CD4-positive, CD25-positive, alpha-beta regulatory T cell (primary cell): ENCODE measurements at regions not wholly inside any gene's neighbourhood (a gene's known extent, or its start where the extent isn't known, plus 50 kb on each side); places are given as distances from the start of the nearest gene placed in this dataset.

Experiments
- ATAC-seq, 2 donors: fragments of 150-1000 bp; cut with Tn5 transposase; one replicate each; pipeline ENCODE4 v1.10.0; 2021; ENCODE audit warnings: low read depth in 2 of 2, moderate number of reproducible peaks in 2 of 2, moderate library complexity in 1 of 2
- DNase-seq, 3 donors: peaks; one replicate each; pipeline versions ENCODE4 v3.0.0 to v3.0.0-alpha.2; 2012 to 2022; ENCODE audit warnings: mixed read lengths in 1 of 3
- H3K27ac ChIP-seq: one replicate; pipeline ENCODE4 v1.7.0; 2013; ENCODE audit warnings: mild to moderate bottlenecking, low read length; ENCODE audit not compliant: insufficient read depth, poor library complexity, severe bottlenecking
- H3K27me3 ChIP-seq: one replicate; pipeline ENCODE4 v1.7.0; 2013; ENCODE audit warnings: low read length; ENCODE audit not compliant: control insufficient read depth, insufficient read depth
- H3K36me3 ChIP-seq: one replicate; pipeline ENCODE4 v1.7.0; 2013; ENCODE audit warnings: mild to moderate bottlenecking, low read length, moderate library complexity; ENCODE audit not compliant: control insufficient read depth, insufficient read depth
- H3K4me1 ChIP-seq: 2 replicates; pipeline ENCODE4 v1.7.0; 2013; ENCODE audit warnings: mild to moderate bottlenecking, low read length; ENCODE audit not compliant: insufficient read depth, control insufficient read depth, poor library complexity, severe bottlenecking
- H3K4me3 ChIP-seq: one replicate; pipeline ENCODE4 v1.7.0; 2013; ENCODE audit warnings: low read depth, mild to moderate bottlenecking, low read length, moderate library complexity
- H3K9me3 ChIP-seq, 2 experiments: 1 replicate in 1 of 2; 2 replicates in 1 of 2; pipeline ENCODE4 v1.7.0; 2013; ENCODE audit warnings: low read length in 2 of 2, mild to moderate bottlenecking in 1 of 2, moderate library complexity in 1 of 2; ENCODE audit not compliant: control insufficient read depth in 2 of 2
- H3K27ac Mint-ChIP-seq, 3 donors: one replicate each; pipeline ENCODE4 v1.8.0; 2020 to 2022; ENCODE audit warnings: mild to moderate bottlenecking in 3 of 3, mixed read lengths in 3 of 3, moderate library complexity in 2 of 3
- H3K27me3 Mint-ChIP-seq: one replicate; pipeline ENCODE4 v1.8.0; 2022; ENCODE audit warnings: mild to moderate bottlenecking, mixed read lengths
- H3K36me3 Mint-ChIP-seq: one replicate; pipeline ENCODE4 v1.8.0; 2020; ENCODE audit warnings: mixed read lengths
- H3K4me1 Mint-ChIP-seq, 4 donors: one replicate each; pipeline ENCODE4 v1.8.0; 2020 to 2022; ENCODE audit warnings: mixed read lengths in 4 of 4, mild to moderate bottlenecking in 1 of 4
- H3K4me3 Mint-ChIP-seq, 4 donors: one replicate each; pipeline ENCODE4 v1.8.0; 2020 to 2022; ENCODE audit warnings: mild to moderate bottlenecking in 4 of 4, mixed read lengths in 4 of 4, moderate library complexity in 3 of 4
- H3K9me3 Mint-ChIP-seq, 7 donors: one replicate each; pipeline ENCODE4 v1.8.0; 2020 to 2022; ENCODE audit warnings: mixed read lengths in 7 of 7, mild to moderate bottlenecking in 3 of 7, moderate library complexity in 2 of 7

DNA sequence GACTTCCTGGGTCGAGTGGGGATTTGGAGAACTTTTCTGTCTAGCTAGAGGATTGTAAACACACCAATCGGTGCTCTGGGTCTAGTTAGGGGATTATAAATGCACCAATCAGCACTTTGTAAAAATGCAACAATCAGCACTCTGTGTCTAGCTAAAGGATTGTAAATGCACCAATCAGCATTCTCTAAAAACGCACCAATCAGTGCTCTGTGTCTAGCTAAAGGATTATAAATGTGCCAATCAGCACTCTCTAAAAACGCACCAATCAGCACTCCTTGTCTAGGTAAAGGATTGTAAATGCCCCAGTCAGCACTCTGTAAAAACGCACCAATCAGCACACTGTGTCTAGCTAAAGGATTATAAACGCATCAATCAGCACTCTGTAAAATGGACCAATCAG lies 209.0 kb upstream of the SLC35B3 start:
- Mint-ChIP-seq H3K4me1 (no peaks in the 10 kb centered on the region), H3K27me3 (no peaks in the 10 kb centered on the region), H3K36me3 (no peaks in the 10 kb centered on the region), H3K27ac (peak overlapping the region in 1 of 3 donors; percentile 69), H3K9me3 (peaks cover 11 to 42% (median 23%) of the 10 kb centered on the region in 7 donors), H3K4me3 (no peak overlapping the region)
- Histone ChIP-seq H3K27me3 (no peaks in the 10 kb centered on the region), H3K36me3 (no peaks in the 10 kb centered on the region), H3K4me1 (no peaks in the 10 kb centered on the region), H3K4me3 (no peak overlapping the region), H3K9me3 (peaks cover 0 to 4% of the 10 kb centered on the region in 2 experiments), H3K27ac (no peak overlapping the region)
- ATAC-seq, result no peak
- no peak for DNase-seq

DNA sequence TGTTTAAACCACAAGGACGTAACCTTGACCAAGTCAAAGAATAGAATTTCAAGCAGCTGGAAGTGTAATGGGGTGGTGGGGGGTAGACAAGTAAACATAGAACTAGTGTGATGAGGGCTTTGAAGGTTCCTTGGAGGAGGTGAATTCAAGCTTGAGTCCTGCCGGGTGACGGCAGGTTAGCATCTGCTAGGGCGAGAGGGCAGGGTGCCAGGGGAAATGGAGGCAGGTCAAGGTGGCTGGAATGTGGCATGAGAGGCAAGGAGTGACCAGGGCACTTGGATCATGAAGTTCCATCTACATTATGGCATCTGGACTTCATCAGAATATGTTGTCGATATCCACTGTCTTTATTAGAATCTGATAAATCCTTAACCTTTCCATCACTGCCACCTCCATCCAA lies 207.5 kb upstream of the SLC35B3 start:
- H3K4me3 Mint-ChIP-seq, result no peak overlapping the region
- no peak overlapping the region for H3K27ac Mint-ChIP-seq
- H3K9me3 Mint-ChIP-seq, result peaks cover 6 to 38% (median 17%) of the 10 kb centered on the region in 7 donors
- Histone ChIP-seq H3K36me3 (no peaks in the 10 kb centered on the region), H3K9me3 (peaks cover 0 to 5% of the 10 kb centered on the region in 2 experiments), H3K27ac (no peak overlapping the region), H3K27me3 (no peaks in the 10 kb centered on the region), H3K4me1 (no peaks in the 10 kb centered on the region), H3K4me3 (no peak overlapping the region)
- H3K4me1 Mint-ChIP-seq, result no peaks in the 10 kb centered on the region
- DNase-seq (no peak), ATAC-seq (no peak)
- H3K36me3 Mint-ChIP-seq, result no peaks in the 10 kb centered on the region
- H3K27me3 Mint-ChIP-seq, result no peaks in the 10 kb centered on the region

DNA sequence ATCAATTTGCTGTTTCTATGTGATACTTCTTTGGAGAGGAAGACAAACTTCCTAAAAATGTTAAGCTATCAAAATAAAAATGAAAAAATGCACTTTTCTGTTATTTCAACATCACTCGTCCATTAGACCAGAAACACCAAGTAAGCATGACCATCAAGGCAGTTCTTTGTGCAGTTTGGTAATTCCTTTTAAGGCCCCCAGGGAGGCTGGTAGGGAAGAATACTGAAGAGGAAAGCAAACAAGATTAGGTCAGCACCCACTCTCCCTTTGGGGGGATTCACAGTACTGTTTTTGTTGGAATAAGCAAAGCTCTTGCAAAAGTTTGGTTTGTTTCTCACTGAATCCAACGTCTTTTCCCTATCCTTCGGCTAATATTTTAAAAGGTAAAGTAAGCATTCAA lies 206.8 kb upstream of the SLC35B3 start:
- DNase-seq (no peak), ATAC-seq (no peak)
- H3K27me3 Mint-ChIP-seq, result no peaks in the 10 kb centered on the region
- no peaks in the 10 kb centered on the region for H3K36me3 ChIP-seq
- no peaks in the 10 kb centered on the region for H3K4me1 ChIP-seq
- no peak overlapping the region for H3K27ac Mint-ChIP-seq
- H3K9me3 Mint-ChIP-seq, result peaks cover 3 to 39% (median 14%) of the 10 kb centered on the region in 7 donors
- H3K27ac ChIP-seq, result no peak overlapping the region
- no peaks in the 10 kb centered on the region for H3K4me1 Mint-ChIP-seq
- no peak overlapping the region for H3K4me3 ChIP-seq
- peaks cover 0 to 5% of the 10 kb centered on the region in 2 experiments for H3K9me3 ChIP-seq
- H3K36me3 Mint-ChIP-seq, result no peaks in the 10 kb centered on the region
- H3K4me3 Mint-ChIP-seq, result no peak overlapping the region
- H3K27me3 ChIP-seq, result no peaks in the 10 kb centered on the region

DNA sequence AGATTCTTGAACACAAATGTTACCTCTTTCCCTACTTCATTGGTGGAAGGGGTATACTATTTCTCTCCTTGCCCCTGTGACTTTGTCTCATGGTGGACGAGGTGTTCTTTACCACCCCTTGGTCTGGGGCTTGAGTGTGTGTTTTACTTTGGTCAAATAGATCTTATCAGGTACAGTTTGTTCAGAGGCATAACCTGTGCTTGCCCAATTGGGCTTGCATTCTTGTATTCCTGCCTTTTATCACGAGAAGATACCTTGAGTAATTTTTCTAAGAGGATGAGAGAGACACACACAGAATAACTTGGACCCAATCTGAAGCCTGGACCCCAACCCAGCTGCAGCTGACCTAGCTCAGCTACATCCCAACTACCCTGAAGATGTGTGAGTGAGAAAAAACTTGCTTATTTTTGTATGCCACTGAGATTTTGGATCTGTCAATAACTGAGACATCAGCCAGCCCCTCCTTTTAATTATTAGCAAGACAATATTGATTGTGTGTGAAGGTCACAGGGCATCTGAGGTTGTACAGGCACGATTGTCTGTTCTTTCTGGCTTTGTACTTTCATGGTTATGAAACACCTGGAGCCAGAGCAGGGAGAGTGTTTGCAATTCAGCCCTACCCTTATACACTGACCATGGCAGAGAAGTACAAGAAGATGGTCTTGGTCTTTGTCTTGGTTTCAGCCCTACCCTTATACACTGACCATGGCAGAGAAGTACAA lies 204.7 kb upstream of the SLC35B3 start:
- H3K4me1 Mint-ChIP-seq, result no peaks in the 10 kb centered on the region
- Histone ChIP-seq H3K4me3 (no peak overlapping the region), H3K27me3 (no peaks in the 10 kb centered on the region), H3K27ac (no peak overlapping the region), H3K4me1 (no peaks in the 10 kb centered on the region), H3K36me3 (no peaks in the 10 kb centered on the region), H3K9me3 (peaks cover 0 to 5% of the 10 kb centered on the region in 2 experiments)
- H3K27ac Mint-ChIP-seq, result no peak overlapping the region
- H3K27me3 Mint-ChIP-seq, result no peaks in the 10 kb centered on the region
- no peak for DNase-seq
- ATAC-seq, result no peak
- H3K9me3 Mint-ChIP-seq, result peaks cover 3 to 43% (median 14%) of the 10 kb centered on the region in 7 donors
- H3K4me3 Mint-ChIP-seq, result no peak overlapping the region
- no peaks in the 10 kb centered on the region for H3K36me3 Mint-ChIP-seq

DNA sequence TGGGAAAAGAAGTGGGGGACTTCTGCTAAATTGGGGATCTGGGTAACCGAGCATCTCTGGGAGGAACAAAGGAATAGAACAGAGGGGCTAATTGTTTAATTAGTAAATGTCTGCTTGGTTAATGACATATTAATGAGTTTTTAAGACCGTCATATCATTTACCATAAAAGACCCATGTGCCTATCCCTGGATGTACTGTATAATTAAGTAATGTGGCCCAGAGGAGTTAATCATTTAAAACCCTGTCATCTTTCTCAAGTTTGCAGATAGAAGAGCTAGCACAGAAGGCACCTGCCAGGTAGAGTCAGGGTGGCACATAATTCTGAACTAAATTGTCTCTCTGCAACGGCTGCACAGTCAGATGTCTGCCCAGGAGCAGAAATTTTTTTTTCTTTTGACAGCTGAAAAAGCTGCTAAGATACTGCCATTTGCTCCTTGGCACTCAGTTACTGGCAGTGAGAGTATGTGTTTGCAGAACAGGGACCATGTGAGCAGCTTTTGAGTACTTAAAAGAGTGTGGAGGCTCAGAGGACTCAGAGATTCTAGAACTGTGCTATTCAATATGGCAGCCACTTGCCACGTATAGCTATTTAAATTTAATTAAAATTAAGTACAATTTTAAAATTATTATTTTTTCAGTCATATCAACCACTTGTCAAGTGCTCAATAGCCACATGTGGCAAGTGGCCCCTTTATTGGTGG lies 202.7 kb upstream of the SLC35B3 start:
- Mint-ChIP-seq H3K27me3 (no peaks in the 10 kb centered on the region), H3K36me3 (no peaks in the 10 kb centered on the region), H3K9me3 (peaks cover 5 to 37% (median 9%) of the 10 kb centered on the region in 7 donors), H3K4me1 (no peaks in the 10 kb centered on the region), H3K4me3 (no peak overlapping the region), H3K27ac (no peak overlapping the region)
- H3K27ac ChIP-seq, result no peak overlapping the region
- no peaks in the 10 kb centered on the region for H3K4me1 ChIP-seq
- no peak for ATAC-seq
- no peaks in the 10 kb centered on the region for H3K27me3 ChIP-seq
- no peak overlapping the region for H3K4me3 ChIP-seq
- H3K9me3 ChIP-seq, result peaks cover 0 to 3% of the 10 kb centered on the region in 2 experiments
- DNase-seq, result no peak
- H3K36me3 ChIP-seq, result no peaks in the 10 kb centered on the region

GRCh38 chr6:8633762-8634161 lies 198.4 kb upstream of the SLC35B3 start:
- no peak overlapping the region for H3K27ac ChIP-seq
- no peak overlapping the region for H3K4me3 Mint-ChIP-seq

DNA sequence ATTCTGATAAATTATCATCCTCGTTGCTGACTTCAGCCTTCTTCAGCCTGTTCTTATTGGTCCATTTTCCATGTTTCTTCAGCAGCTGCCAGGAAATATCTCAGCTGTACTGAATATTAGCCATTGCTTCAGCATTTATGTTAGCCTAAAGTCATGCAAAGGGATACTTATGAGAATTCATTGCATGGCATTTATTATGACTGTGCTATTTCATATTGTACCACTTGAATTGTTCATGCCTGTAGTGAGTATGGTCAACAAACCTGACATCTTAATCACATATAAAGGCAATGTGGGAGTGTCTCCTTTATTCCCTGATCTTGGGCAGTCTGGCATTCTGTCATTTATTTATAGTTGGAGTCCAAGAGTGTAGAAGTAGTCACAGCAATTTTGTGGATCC lies 193.4 kb upstream of the SLC35B3 start:
- H3K27ac Mint-ChIP-seq, result no peak overlapping the region
- Histone ChIP-seq H3K36me3 (no peaks in the 10 kb centered on the region), H3K4me3 (no peak overlapping the region), H3K9me3 (peaks cover 0 to 3% of the 10 kb centered on the region in 2 experiments), H3K4me1 (no peaks in the 10 kb centered on the region), H3K27me3 (no peaks in the 10 kb centered on the region), H3K27ac (no peak overlapping the region)
- no peaks in the 10 kb centered on the region for H3K27me3 Mint-ChIP-seq
- no peak overlapping the region for H3K4me3 Mint-ChIP-seq
- H3K9me3 Mint-ChIP-seq, result peaks cover 0 to 11% (median 3%) of the 10 kb centered on the region in 7 donors
- ATAC-seq (no peak), DNase-seq (no peak)
- no peaks in the 10 kb centered on the region for H3K4me1 Mint-ChIP-seq
- no peaks in the 10 kb centered on the region for H3K36me3 Mint-ChIP-seq

More at GRCh38 chr6:8633762-8634161, 198.4 kb upstream of the SLC35B3 start:
- ATAC-seq, result no peak
- no peak overlapping the region for H3K27ac Mint-ChIP-seq
- H3K4me1 Mint-ChIP-seq, result no peaks in the 10 kb centered on the region
- Histone ChIP-seq H3K36me3 (no peaks in the 10 kb centered on the region), H3K4me1 (no peaks in the 10 kb centered on the region), H3K27me3 (no peaks in the 10 kb centered on the region), H3K4me3 (no peak overlapping the region), H3K9me3 (peaks cover 0 to 2% of the 10 kb centered on the region in 2 experiments)
- no peaks in the 10 kb centered on the region for H3K27me3 Mint-ChIP-seq
- H3K9me3 Mint-ChIP-seq, result peaks cover 0 to 15% (median 9%) of the 10 kb centered on the region in 7 donors
- no peaks in the 10 kb centered on the region for H3K36me3 Mint-ChIP-seq
- DNase-seq, result no peak
